GM18868 (cell line): ENCODE measurements at regions not wholly inside any gene's neighbourhood (a gene's known extent, or its start where the extent isn't known, plus 50 kb on each side); places are given as distances from the start of the nearest gene placed in this dataset.

Source experiments
- ATAC-seq: cut with Tn5 transposase; IDR thresholded peaks from one replicate; pipeline ENCODE4 v1.9.1; 2021; ENCODE audit warnings: mild to moderate bottlenecking, moderate library complexity; ENCODE audit not compliant: unreplicated experiment

- no peak for ATAC-seq
Observed at GRCh38 chr20:6576726-6577125, 190.8 kb upstream of the BMP2 start.

- ATAC-seq, result peak; percentile 88
Observed at GRCh38 chr20:6575912-6576401, 191.5 kb upstream of the BMP2 start.

GRCh38 chr20:6566821-6567220, 200.7 kb upstream of the BMP2 start:
- no peak for ATAC-seq

GRCh38 chr20:6562111-6562510, 205.4 kb upstream of the BMP2 start:
- no peak for ATAC-seq

- ATAC-seq, result no peak
Observed at GRCh38 chr20:6560978-6561377, 206.5 kb upstream of the BMP2 start.

- no peak for ATAC-seq
Observed at GRCh38 chr20:6559791-6560190, 207.7 kb upstream of the BMP2 start.

GRCh38 chr20:6558341-6558740, 209.1 kb upstream of the BMP2 start:
- no peak for ATAC-seq

GRCh38 chr20:6533761-6534479, 233.6 kb upstream of the BMP2 start:
- ATAC-seq, result no peak

GRCh38 chr20:6533351-6533750, 234.1 kb upstream of the BMP2 start:
- no peak for ATAC-seq

- ATAC-seq, result no peak
Observed at GRCh38 chr20:6530779-6531315, 236.6 kb upstream of the BMP2 start.

GRCh38 chr20:6530254-6530653, 237.2 kb upstream of the BMP2 start:
- ATAC-seq, result no peak

- ATAC-seq, result no peak
Observed at GRCh38 chr20:6525447-6526303, 241.8 kb upstream of the BMP2 start.

- ATAC-seq, result no peak
Observed at GRCh38 chr20:6524305-6524704, 243.2 kb upstream of the BMP2 start.

- ATAC-seq, result no peak
Observed at GRCh38 chr20:6519556-6519955, 247.9 kb upstream of the BMP2 start.

- ATAC-seq, result no peak
Observed at GRCh38 chr20:6515261-6515660, 252.2 kb upstream of the BMP2 start.

GRCh38 chr20:6513599-6513998, 253.9 kb upstream of the BMP2 start:
- no peak for ATAC-seq

GRCh38 chr20:6509374-6509773, 258.1 kb upstream of the BMP2 start:
- ATAC-seq, result no peak

- no peak for ATAC-seq
Observed at GRCh38 chr20:6506906-6507305, 260.6 kb upstream of the BMP2 start.

- no peak for ATAC-seq
Observed at GRCh38 chr20:6504826-6505225, 262.7 kb upstream of the BMP2 start.

GRCh38 chr20:6504179-6504578, 263.3 kb upstream of the BMP2 start:
- ATAC-seq, result no peak

GRCh38 chr20:6502999-6503398, 264.5 kb upstream of the BMP2 start:
- no peak for ATAC-seq

GRCh38 chr20:6502219-6502618, 265.3 kb upstream of the BMP2 start:
- no peak for ATAC-seq
